ENCODE measurements at regions not wholly inside any gene's neighbourhood (a gene's known extent, or its start where the extent isn't known, plus 50 kb on each side); places are given as distances from the start of the nearest gene placed in this dataset.

DNA sequence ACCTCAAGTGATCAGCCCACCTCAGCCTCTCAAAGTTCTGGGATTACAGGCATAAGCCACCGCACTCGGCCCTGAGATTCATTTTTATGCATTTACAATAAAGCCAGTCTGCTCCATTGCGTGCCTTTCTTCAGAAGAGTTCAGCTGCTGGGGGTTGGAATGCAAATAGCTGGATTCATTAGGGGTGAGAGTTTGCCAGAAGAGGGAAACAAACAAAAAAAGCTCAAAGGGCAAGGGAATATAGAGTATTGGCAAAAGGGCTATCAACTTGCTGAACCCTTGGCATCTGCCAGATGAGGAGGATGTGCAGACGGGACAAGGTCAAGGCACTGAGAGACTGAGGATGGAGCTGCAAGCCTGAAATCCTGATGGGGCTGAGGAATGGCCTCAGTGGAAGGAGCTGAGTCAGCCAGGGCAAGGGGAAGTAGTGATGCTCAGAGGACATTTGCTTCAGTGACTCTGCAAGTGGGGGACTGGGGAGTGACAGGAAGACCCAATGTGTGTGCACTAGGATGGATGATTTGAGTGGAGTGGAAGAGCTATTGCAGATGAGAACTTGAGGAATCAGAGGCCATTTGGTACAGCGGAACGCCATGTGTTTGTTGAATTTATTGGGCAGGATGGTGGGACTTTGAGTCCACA, 75.0 kb upstream of the ARMC3 start:
- Histone ChIP-seq H3K27me3 (no peaks in the 10 kb centered on the region), H3K4me1 (peaks cover 0 to 7% (median 4%) of the 10 kb centered on the region in 3 donors), H3K4me3 (no peak overlapping the region), H3K9me3 (no peaks in the 10 kb centered on the region), H3K27ac (no peak overlapping the region), H3K36me3 (no peaks in the 10 kb centered on the region)
- intact Hi-C loops (cut with DNase I): no loop called here
- ATAC-seq (no peak), FAIRE-seq (no peak), DNase-seq (no peak)
- 81 to 86% methylated on average over 6 of the region's 6 CpGs for WGBS, 2 donors
- TF ChIP-seq, protein P1, sequence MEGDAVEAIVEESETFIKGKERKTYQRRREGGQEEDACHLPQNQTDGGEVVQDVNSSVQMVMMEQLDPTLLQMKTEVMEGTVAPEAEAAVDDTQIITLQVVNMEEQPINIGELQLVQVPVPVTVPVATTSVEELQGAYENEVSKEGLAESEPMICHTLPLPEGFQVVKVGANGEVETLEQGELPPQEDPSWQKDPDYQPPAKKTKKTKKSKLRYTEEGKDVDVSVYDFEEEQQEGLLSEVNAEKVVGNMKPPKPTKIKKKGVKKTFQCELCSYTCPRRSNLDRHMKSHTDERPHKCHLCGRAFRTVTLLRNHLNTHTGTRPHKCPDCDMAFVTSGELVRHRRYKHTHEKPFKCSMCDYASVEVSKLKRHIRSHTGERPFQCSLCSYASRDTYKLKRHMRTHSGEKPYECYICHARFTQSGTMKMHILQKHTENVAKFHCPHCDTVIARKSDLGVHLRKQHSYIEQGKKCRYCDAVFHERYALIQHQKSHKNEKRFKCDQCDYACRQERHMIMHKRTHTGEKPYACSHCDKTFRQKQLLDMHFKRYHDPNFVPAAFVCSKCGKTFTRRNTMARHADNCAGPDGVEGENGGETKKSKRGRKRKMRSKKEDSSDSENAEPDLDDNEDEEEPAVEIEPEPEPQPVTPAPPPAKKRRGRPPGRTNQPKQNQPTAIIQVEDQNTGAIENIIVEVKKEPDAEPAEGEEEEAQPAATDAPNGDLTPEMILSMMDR (IDR thresholded peaks at IDR 0.05): no peak

DNA sequence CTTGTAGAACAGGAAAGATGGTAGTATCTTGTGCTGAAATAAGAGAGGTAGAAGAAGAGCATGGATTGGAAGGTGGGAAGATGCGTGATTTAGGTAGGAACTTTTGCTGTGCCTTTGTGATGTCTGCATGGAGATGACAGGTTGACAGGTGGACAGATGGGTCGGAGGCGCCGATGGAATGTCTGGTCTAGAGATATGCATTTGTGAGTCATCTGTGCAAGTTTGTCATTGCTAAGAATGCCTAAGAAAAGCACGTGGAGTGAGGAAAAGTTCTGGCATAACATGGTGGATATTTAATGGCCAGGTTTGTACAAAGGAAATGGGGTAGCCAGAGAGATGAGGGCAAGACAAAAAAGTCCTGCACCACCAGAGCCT, 76.0 kb upstream of the ARMC3 start:
- FAIRE-seq: no peak
- WGBS, 2 donors: 88% methylated on average over 5 of the region's 5 CpGs
- no peaks in the 10 kb centered on the region for H3K9me3 ChIP-seq

DNA sequence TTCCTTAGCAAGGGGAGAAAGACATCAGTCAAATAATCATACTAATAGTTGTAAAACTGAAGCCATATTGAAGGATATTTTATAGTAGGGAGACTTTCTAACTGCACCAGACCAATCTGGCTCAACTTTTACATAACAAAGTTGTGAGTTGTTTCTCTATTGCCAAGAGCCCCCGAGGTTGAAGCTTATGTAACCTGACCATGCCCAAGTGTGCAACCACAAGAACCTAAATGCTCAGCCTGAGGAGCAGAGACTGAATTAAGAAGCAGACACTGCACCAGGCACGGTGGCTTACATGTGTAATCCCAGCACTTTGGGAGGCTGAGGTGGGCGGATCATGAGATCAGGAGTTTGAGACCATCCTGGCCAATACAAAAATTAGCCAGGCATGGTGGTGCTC, 77.3 kb upstream of the ARMC3 start:
- no peaks in the 10 kb centered on the region for H3K36me3 ChIP-seq
- ATAC-seq (no peak), DNase-seq (no peak), FAIRE-seq (no peak)
- no peak overlapping the region for H3K27ac ChIP-seq
- peaks cover 0 to 7% (median 4%) of the 10 kb centered on the region in 3 donors for H3K4me1 ChIP-seq
- TF ChIP-seq, protein P1 (IDR thresholded peaks at IDR 0.05): no peak
- H3K9me3 ChIP-seq: no peaks in the 10 kb centered on the region
- intact Hi-C loops (cut with DNase I): no loop called here
- no peak overlapping the region for H3K4me3 ChIP-seq
- H3K27me3 ChIP-seq: no peaks in the 10 kb centered on the region
- WGBS, 2 donors: 93 to 96% methylated on average over 3 of the region's 3 CpGs

More for the DNA sequence above, 76.0 kb upstream of the ARMC3 start:
- H3K27ac ChIP-seq: no peak overlapping the region
- TF ChIP-seq, protein P1 (IDR thresholded peaks at IDR 0.05): no peak
- peaks cover 0 to 7% (median 4%) of the 10 kb centered on the region in 3 donors for H3K4me1 ChIP-seq
- H3K27me3 ChIP-seq: no peaks in the 10 kb centered on the region
- intact Hi-C loops (cut with DNase I): no loop called here
- ATAC-seq: no peak
- no peaks in the 10 kb centered on the region for H3K36me3 ChIP-seq
- DNase-seq: no peak
- H3K4me3 ChIP-seq: no peak overlapping the region

DNA sequence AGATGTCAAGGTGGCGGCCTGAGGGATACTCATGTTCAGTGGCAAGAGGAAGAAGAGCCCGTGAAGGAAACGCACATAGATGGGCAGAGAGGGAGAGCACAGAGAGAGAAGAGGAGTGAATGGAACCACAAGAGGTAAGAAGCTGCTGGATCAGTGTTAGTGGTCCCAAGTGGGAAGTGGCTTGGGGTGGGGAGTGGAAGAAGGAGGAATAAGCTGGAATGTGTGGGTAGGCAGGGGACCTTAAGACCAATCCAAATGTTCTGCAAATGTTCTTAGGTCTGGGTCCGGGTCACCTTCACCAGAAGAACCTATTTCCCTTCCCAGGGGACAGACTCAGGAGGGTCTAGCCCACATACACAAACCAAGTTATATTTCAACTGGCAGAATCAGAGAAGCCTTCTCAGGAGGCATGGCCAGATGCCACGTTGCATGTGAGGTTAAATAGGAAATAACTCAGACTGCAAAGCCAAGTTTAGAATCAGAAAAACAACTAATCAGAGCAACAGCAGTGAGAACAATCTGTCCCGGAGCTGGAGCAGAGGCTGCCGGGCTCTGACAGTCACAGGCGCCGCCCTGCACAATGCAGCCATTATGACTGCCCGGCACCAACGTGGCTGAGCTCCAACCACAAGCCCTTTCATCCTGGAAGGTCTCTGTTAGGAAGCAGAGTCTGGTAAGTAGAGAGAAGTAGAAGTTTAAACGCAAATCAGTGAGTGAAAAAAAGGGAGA, 78.6 kb upstream of the ARMC3 start:
- FAIRE-seq (no peak), DNase-seq (peak; percentile 57 to 88 (median 69)), ATAC-seq (peak; percentile 96 to 99 (median 98))
- peak overlapping the region; percentile 40 to 69 (median 52) for H3K27ac ChIP-seq
- TF ChIP-seq, protein P1 (IDR thresholded peaks at IDR 0.05): no peak
- WGBS, 2 donors: 30 to 34% methylated on average over 12 of the region's 12 CpGs
- no peaks in the 10 kb centered on the region for H3K9me3 ChIP-seq
- H3K4me3 ChIP-seq: peak overlapping the region in 1 of 4 donors; percentile 22
- H3K4me1 ChIP-seq: peaks cover 0 to 7% (median 4%) of the 10 kb centered on the region in 3 donors
- H3K36me3 ChIP-seq: no peaks in the 10 kb centered on the region
- intact Hi-C loops (cut with DNase I): no loop called here
- no peaks in the 10 kb centered on the region for H3K27me3 ChIP-seq

DNA sequence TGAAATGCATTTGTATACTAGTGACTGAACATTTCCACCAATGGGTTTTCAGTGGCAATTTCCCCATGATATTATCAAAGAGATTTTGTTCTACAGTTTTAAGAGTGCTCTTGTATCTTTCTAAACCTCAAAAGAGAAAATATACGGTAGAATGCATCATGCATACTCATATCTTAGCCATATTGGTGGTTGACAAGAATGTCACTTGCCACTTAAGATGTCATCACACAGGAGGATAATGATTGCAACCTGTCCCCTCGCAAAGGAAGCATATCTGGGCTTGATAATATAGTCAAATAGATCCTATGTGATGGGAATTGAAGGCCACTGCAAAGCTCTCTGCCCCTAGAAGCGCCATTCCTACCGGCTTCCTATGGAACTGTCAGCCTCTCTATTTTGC, 79.3 kb upstream of the ARMC3 start:
- no peak overlapping the region for H3K4me3 ChIP-seq
- ATAC-seq (no peak), DNase-seq (no peak), FAIRE-seq (no peak)
- no peaks in the 10 kb centered on the region for H3K27me3 ChIP-seq
- H3K27ac ChIP-seq: peak overlapping the region in 2 of 4 donors; percentile 30 to 69
- 89 to 91% methylated on average over 4 of the region's 4 CpGs for WGBS, 2 donors
- H3K36me3 ChIP-seq: no peaks in the 10 kb centered on the region
- intact Hi-C loops (cut with DNase I): no loop called here
- TF ChIP-seq, protein P1 (IDR thresholded peaks at IDR 0.05): no peak
- H3K4me1 ChIP-seq: peaks cover 0 to 7% (median 4%) of the 10 kb centered on the region in 3 donors
- H3K9me3 ChIP-seq: no peaks in the 10 kb centered on the region
